H54 (cell line): ENCODE measurements at regions not wholly inside any gene's neighbourhood (a gene's known extent, or its start where the extent isn't known, plus 50 kb on each side); places are given as distances from the start of the nearest gene placed in this dataset.
A peak's percentile ranks its signal among the peaks of the same experiment; 100 is the strongest.
"Not testable (repeated sequence)": the region's sequence is repeated elsewhere in the genome, so short reads cannot be mapped to it uniquely, and the experiment has no call there.

Experiments
- DNase-seq: peaks from one replicate; pipeline ENCODE4 v3.0.0; 2011; ENCODE audit warnings: low spot score, mixed read lengths; ENCODE audit not compliant: insufficient read length
- FAIRE-seq: peaks from 3 replicates; lab custom pipeline; 2011; peaks lifted over from hg19 to GRCh38; lab: Jason Lieb, UNC
- POLR2A ChIP-seq: IDR thresholded peaks from 2 replicates; pipeline ENCODE4 v1.6.1; 2011; ENCODE audit warnings: low read depth, mild to moderate bottlenecking, low read length

DNA sequence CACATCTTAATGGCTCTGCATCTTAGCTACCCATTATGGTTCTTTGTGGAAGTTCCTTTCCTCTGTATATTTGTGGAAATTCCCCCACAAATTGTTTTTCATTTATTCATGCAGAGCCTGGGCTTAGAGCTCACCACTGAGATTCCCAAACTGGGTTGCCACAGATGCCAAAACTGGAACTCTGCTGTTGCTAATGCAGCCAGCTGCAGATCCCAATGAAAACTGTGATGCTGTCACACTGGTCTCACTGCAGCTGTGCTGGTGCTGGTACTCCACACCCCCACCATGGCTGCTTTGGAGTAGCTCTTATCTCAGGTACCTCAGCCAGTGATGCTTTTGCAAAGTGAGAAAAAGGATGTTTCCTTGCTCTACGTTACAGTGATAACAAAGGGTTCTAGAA lies 87.7 kb downstream of the DCK start:
- TF ChIP-seq POLR2A, result no peak
- FAIRE-seq, result no peak
- no peak for DNase-seq

DNA sequence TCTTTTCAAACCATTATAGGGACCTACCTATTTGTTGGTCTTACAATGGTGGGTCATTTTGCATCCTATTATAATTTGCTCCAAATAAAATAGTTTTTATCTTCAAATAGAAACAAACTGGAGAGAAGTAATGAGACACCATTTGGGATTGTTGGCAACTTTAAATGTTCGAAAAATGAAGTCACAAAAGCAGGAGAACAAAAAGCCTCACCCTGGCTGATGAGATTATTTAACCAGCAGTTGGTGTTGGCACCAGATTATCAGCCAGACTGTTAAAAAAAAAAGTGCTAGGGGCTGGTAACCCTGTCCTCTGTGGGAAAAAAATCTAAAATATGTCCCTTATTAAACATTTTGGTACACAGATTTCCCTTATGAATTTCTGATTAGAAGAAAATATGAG lies 100.3 kb downstream of the DCK start:
- TF ChIP-seq POLR2A, result no peak
- DNase-seq, result no peak
- FAIRE-seq, result no peak

- DNase-seq (no peak), FAIRE-seq (no peak)
- TF ChIP-seq POLR2A, result no peak
Measured at GRCh38 chr4:71094201-71094600, 100.8 kb downstream of the DCK start.

GRCh38 chr4:71095141-71095540 lies 101.7 kb downstream of the DCK start:
- TF ChIP-seq POLR2A, result no peak
- FAIRE-seq (no peak), DNase-seq (no peak)

- no peak for TF ChIP-seq POLR2A
- FAIRE-seq (no peak), DNase-seq (no peak)
Measured at GRCh38 chr4:71095545-71095944, 102.1 kb downstream of the DCK start.

DNA sequence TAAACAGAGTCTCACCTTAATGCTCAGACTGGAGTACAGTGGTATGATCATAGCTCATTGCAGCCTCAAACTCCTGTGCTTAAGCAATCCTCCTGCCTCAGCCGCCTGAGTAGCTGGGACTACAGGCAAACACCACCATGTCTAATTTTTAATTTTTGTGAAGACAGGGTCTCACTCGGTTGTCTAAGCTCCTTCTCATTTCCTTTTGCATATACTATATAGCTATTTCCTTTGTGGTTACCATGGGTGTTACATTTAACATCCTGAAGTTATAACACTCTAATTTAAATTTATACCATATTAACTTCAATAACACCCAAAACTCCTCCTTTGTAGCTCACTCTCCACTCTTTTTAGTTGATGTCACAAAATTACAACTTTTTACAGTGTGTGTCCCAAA lies 114.3 kb downstream of the DCK start:
- DNase-seq, result no peak
- TF ChIP-seq POLR2A, result no peak
- no peak for FAIRE-seq

- TF ChIP-seq POLR2A, result no peak
- FAIRE-seq, result no peak
- no peak for DNase-seq
Measured at GRCh38 chr4:71110499-71110898, 117.0 kb downstream of the DCK start.

GRCh38 chr4:71111133-71111532 lies 117.7 kb downstream of the DCK start:
- not testable (repeated sequence) for FAIRE-seq, DNase-seq

DNA sequence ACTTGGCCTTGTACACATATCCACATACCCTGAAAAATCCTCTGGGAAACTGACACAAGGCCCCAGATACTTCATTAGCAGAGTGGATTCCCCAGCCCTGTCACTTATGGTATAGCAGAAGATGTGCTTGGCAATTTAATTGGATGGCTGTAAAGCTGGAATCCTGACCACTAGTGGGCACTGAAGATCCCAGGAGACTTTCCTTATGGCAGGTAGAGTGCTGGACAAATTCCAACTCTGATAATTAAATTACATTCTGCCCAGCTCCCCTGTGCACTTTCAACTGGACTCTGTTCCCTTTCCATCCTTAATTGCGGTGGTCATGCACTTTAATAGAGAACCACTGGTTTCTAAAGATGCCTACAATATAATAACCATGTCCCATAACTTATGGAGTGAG lies 119.8 kb downstream of the DCK start:
- TF ChIP-seq POLR2A, result no peak
- DNase-seq (no peak), FAIRE-seq (no peak)

GRCh38 chr4:71120831-71121524 lies 127.5 kb downstream of the DCK start:
- FAIRE-seq (no peak), DNase-seq (no peak)
- no peak for TF ChIP-seq POLR2A

DNA sequence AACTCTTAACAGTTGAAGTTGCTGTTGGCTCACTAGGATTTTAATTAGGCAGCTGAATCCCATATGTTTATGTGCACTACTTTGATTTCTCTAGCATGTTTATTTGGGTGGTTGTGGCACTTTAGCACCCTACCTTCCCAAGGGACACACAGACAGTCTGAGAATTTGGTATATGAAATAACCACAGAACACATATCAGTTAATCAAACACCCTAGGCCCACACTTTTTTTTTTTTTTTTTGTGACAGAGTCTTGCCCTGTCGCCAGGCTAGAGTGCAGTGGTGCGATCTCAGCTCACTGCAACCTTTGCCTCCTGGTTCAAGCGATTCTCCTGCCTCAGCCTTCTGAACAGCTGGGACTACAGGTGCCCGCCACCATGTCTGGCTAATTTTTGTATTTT lies 130.5 kb downstream of the DCK start:
- FAIRE-seq, result no peak
- DNase-seq, result no peak

DNA sequence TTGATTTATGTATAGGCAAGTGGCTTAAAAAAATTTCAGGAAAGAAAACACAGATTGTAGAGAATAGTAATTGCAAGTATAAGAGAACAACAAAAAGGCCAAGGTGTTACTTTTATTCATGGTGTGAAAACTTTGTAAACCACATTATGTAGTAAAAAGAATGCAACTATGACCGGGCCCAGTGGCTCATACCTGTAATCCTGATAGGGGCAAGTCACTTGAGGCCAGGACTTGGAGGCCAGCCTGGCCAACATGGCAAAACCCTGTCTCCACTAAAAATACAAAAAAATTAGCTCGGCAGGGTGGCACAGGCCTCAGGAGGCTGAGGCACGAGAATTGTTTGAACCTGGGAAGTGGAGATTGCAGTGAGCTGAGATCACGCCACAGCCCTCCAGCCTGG lies 131.7 kb downstream of the DCK start:
- DNase-seq (no peak), FAIRE-seq (no peak)
- TF ChIP-seq POLR2A, result no peak

More for the DNA sequence above, 130.5 kb downstream of the DCK start:
- no peak for TF ChIP-seq POLR2A

GRCh38 chr4:71126719-71127118 lies 133.3 kb downstream of the DCK start:
- DNase-seq (no peak), FAIRE-seq (peak; percentile 60)
- no peak for TF ChIP-seq POLR2A

DNA sequence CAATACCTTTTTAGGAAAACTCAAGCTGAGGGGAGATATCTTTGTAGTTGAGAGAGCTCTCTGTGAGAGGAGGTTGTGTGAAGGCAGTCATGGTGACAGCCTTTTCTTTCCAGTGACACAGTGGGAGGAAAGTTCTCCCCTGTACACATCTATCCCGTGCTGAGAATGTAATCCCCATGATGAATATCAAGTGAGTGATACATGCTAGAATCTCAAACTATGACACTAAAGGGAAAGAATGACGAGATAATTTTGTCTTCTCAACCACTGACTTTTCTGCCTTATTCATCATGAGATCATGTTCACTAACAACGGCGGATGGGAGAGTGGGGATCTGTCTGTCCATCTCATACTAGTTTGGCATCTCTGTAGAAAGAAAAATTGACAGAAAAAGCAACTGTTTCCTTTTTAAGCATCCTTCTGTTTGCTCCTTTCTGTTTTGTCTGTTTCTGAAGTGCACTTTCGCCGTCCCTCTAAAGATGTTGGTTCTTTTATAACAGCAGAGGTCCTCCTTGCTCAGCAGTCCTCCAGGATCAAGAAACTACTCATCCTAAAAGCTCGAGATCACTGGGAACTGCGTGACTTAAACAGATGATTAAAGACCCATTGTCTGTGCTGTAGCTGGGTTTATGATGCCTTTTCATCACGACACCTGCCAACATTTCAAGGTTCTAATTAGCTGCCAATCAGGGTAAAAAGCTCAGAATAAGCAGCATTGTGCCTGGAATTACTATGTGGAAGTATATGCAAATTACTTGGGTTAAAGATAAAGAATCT lies 137.6 kb downstream of the DCK start:
- DNase-seq, result no peak
- no peak for FAIRE-seq
- TF ChIP-seq POLR2A, result no peak

- no peak for DNase-seq
- FAIRE-seq, result no peak
Measured at GRCh38 chr4:71132486-71132885, 139.0 kb downstream of the DCK start.

More at GRCh38 chr4:71132486-71132885, 139.0 kb downstream of the DCK start:
- no peak for TF ChIP-seq POLR2A
